Hematopoietic multipotent progenitor cell treated with erythropoietin and hydrocortisone succinate and interleukin-3 and kit ligand, for 15 days (in vitro differentiated cells): ENCODE measurements at regions not wholly inside any gene's neighbourhood (a gene's known extent, or its start where the extent isn't known, plus 50 kb on each side); places are given as distances from the start of the nearest gene placed in this dataset.

ENCODE experiments used
- DNase-seq: peaks from one replicate; pipeline ENCODE4 v3.0.0-alpha.2; 2015; ENCODE audit warnings: low spot score

DNA sequence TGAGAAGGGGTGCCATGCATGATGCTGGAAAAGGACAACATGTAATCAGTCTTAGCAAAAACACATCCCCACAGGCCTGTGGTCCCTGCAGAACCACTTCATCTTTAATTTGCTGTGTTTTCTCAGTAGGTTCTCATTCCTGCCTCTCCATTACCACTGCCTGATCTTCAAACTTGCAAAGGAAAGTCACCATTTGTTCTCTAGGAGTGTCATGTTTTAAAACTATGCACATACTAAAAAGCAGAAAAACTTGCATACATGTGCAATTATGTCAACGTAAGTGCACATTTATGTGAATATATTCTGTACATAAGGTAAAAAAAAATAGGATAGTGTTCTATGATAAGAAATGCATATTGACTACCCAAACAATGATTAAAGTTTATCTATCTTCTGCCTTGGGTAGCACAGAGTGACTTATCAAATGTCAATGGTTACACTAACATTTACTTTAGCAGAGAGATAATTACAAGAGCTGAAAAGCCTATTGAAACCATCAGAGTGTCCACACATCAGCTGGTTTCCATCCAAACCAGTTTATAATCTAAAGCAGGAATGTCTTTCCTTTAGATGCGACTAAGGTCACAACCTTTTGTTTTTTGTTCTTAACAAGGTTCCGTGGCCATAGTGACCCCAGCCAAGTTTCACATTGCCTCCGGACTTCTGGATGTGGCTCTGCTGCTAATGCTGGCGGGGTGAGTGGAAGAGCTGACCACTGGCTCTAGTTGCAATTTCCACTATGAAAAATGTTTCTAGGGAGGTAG, 58.7 kb upstream of the RMDN2 start:
- DNase-seq: no peak

- no peak for DNase-seq
Measured at GRCh38 chr2:37867166-37867565, 57.9 kb upstream of the RMDN2 start.

DNA sequence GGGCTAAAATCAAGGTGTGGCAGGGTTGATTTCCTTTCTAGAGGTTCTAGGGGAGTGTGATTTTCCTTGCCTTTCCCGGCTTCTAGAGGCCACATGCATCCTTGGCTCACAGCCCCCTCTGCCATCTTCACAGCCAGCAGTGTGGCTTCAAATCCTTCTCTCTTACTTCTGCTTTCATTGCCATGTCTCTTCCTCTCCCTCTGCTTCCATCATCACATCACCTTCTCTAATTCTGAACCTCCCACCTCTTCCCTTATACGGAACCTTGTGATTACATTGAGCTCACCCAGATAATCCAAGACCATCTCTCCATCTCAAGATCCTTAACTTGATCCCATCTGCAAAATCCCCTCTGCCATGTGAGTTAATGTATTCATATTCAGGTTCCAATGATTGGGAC, 56.2 kb upstream of the RMDN2 start:
- DNase-seq: no peak

- DNase-seq: no peak
Measured at GRCh38 chr2:37869304-37869703, 55.8 kb upstream of the RMDN2 start.

DNA sequence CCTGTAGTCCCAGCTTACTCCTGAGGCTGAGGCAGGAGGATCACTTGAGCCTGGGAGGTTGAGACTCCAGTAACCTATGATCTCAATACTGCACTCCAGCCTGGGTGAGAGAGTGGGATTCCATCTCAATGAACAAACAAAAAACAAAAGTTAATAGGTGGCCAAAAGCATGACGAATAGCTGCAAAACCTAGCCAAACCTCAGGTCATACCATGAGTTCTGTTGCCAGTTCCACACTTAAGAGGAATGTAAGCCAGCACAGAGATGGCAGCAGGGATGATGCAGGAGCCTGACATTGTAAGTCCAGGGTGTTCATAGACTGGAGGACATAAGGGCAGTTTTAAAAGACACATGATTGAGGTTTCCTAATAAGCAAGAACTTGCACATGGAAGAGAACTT, 55.3 kb upstream of the RMDN2 start:
- no peak for DNase-seq

DNA sequence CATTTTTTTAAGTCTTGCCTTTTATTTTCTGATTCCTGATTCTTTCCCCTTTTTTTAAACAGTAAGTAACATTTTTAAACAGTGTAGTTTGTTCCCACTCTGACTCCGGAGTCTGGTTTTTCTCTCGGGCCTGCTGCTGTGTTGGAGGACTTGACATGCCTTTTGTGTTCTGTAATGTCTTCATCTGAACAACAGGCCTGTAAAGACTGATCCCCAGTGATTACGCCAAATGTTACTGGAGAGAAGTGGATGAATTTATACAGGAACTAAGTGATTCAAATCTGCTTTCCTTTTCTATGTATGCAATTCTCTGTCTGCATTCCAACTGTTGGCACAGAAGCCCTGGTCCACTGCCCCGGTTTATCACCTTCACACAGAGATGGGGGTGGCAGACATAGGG, 54.3 kb upstream of the RMDN2 start:
- DNase-seq: no peak

- no peak for DNase-seq
Measured at GRCh38 chr2:37871456-37872191, 53.5 kb upstream of the RMDN2 start.

DNA sequence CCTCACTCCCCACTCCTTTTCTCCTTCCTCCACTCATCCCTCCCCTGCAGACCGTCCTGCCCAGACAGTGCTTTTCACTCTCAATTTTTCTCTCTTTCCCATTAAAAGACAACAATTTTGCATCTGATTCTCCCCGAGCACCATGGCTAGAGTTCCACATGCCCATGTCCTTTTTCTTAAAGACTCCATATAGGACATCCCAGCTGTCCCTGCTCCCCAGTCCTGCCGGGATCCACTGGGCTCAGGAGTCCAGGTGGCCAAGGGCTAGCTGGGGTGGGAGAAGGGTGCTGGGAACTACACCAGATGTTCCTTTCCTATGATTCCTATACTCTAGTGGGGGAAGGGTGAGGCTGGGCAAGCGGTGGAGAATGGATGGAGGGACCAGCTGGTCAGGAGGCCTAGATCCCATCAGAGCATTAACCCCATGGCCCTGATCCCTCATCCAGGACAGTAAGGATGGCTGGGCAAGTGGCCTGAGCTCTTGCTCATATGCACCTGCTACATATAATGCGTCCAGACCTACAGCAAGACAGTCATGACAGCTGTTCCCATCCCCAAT, 52.8 kb upstream of the RMDN2 start:
- DNase-seq: no peak

- DNase-seq: no peak
Measured at GRCh38 chr2:37873229-37873628, 51.9 kb upstream of the RMDN2 start.

DNA sequence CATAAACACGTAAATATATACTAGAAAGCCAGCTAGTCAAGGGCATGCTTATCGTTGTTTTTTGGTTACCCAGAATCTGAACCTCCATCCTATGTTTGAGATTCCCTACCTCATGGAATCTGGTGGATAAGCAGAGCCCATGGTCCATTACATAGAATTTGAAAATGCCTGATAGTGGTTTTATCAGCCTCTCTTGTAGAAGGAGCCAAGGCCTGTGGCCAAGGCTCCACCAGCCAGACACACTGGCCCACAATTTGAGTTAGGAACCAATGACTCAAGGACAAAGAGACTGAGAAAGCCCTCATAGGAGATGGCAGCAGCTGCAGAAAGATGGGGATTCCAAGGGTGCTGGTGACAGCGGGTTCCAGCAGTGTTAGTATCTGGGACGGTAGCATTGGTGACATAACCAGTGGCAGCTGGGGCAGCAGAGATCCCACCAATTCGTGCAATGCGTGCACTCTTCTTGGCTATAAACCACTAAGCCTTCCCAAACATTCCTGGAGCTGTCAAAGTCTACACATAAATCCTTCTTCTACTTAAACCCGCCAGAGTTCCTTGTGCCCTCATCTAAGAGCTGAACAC, 51.2 kb upstream of the RMDN2 start:
- no peak for DNase-seq

GRCh38 chr2:37874470-37874869, 50.6 kb upstream of the RMDN2 start:
- DNase-seq: no peak
